MM.1S (cell line): ENCODE measurements at regions not wholly inside any gene's neighbourhood (a gene's known extent, or its start where the extent isn't known, plus 50 kb on each side); places are given as distances from the start of the nearest gene placed in this dataset.

Source experiments
- DNase-seq: peaks from one replicate; pipeline ENCODE4 v3.0.0-alpha.2; 2015
- H2AFZ ChIP-seq: fragments of 300-600 bp; sonication (generic); 2 replicates; pipeline ENCODE4 v1.6.0; 2016; ENCODE audit warnings: antibody characterized with exemption, low read length
- H3F3A ChIP-seq: fragments of 300-600 bp; sonication (generic); 2 replicates; pipeline ENCODE4 v1.6.1; 2016; ENCODE audit warnings: mild to moderate bottlenecking, antibody characterized with exemption, low read length, moderate library complexity, mixed read lengths; ENCODE audit not compliant: insufficient read depth
- H3K27ac ChIP-seq: fragments of 300-600 bp; sonication (generic); 2 replicates; pipeline ENCODE4 v1.5.1; 2016; ENCODE audit warnings: mild to moderate bottlenecking, low read length
- H3K27me3 ChIP-seq: fragments of 300-600 bp; sonication (generic); replicated peaks from 2 replicates; pipeline ENCODE4 v1.6.0; 2016; ENCODE audit warnings: low read length; ENCODE audit not compliant: insufficient read depth
- H3K36me3 ChIP-seq: fragments of 300-600 bp; sonication (generic); replicated peaks from 2 replicates; pipeline ENCODE4 v1.6.1; 2016; ENCODE audit warnings: mild to moderate bottlenecking, low read length, mixed read lengths; ENCODE audit not compliant: insufficient read depth
- H3K4me1 ChIP-seq: fragments of 300-600 bp; sonication (generic); 2 replicates; pipeline ENCODE4 v1.6.1; 2016; ENCODE audit warnings: low read length, mixed read lengths
- H3K4me2 ChIP-seq: fragments of 300-600 bp; sonication (generic); 2 replicates; pipeline ENCODE4 v1.6.0; 2016; ENCODE audit warnings: low read depth, low read length
- H3K4me3 ChIP-seq: fragments of 300-600 bp; sonication (generic); 2 replicates; pipeline ENCODE4 v1.5.1; 2016; ENCODE audit warnings: low read length, mixed read lengths
- H3K79me2 ChIP-seq: fragments of 300-600 bp; sonication (generic); 2 replicates; pipeline ENCODE4 v1.6.1; 2016; ENCODE audit warnings: mixed run types, low read length, mixed read lengths
- H3K9ac ChIP-seq: fragments of 300-600 bp; sonication (generic); 2 replicates; pipeline ENCODE4 v1.6.1; 2016; ENCODE audit warnings: low read length, mixed read lengths
- H3K9me2 ChIP-seq: fragments of 300-600 bp; sonication (generic); replicated peaks from 2 replicates; pipeline ENCODE4 v1.6.1; 2016; ENCODE audit warnings: mild to moderate bottlenecking, low read length, mixed read lengths; ENCODE audit not compliant: insufficient read depth
- H3K9me3 ChIP-seq: fragments of 300-600 bp; sonication (generic); replicated peaks from 2 replicates; pipeline ENCODE4 v1.6.1; 2016; ENCODE audit warnings: mild to moderate bottlenecking, low read length, mixed read lengths; ENCODE audit not compliant: insufficient read depth
- H4K20me1 ChIP-seq: fragments of 300-600 bp; sonication (generic); 2 replicates; pipeline ENCODE4 v1.6.1; 2016; ENCODE audit warnings: mild to moderate bottlenecking, low read length, moderate library complexity, mixed read lengths; ENCODE audit not compliant: insufficient read depth
- EZH2 ChIP-seq: fragments of 300-600 bp; sonication (generic); optimal IDR thresholded peaks from 2 replicates; pipeline ENCODE3; 2017; ENCODE audit warnings: low read depth, mild to moderate bottlenecking, antibody characterized with exemption, low read length, mixed read lengths
- EZH2phosphoT487 ChIP-seq: fragments of 300-600 bp; sonication (generic); IDR thresholded peaks from 2 replicates; pipeline ENCODE4 v1.6.1; 2018; ENCODE audit warnings: antibody characterized with exemption, low read length
- TF ChIP-seq, protein P1 (sequence below): fragments of 300-600 bp; sonication (generic); IDR thresholded peaks from 2 replicates; pipeline ENCODE4 v1.5.1; 2016; ENCODE audit warnings: antibody characterized with exemption, low read length, mixed read lengths

DNA sequence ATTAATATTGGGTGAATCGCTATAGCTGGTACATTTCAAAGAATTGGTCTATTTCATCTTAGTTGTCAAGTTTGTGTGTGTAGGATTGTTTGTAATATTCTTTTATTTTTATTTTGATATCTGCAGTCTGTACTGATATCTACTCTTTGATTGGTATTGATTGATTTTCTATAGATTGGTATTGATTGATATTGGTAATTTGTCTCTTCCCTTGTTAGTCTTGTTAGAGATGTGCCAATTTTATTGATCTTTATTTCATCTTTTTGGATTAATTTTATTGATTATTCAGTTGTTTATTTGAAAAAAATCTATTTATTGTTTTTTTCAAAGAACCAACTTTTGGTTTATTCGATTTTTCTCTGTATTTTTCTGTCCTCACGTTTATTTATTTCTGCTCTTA is 61.4 kb downstream of the TM2D3 start:
- no peaks in the 10 kb centered on the region for H3K4me1 ChIP-seq
- no peaks in the 10 kb centered on the region for H3K9me2 ChIP-seq
- H3K9me3 ChIP-seq, result no peaks in the 10 kb centered on the region
- H2AFZ ChIP-seq, result no peak overlapping the region
- no peak overlapping the region for H3K4me2 ChIP-seq
- H3K27ac ChIP-seq, result no peak overlapping the region
- no peaks in the 10 kb centered on the region for H3K27me3 ChIP-seq
- H3K79me2 ChIP-seq, result no peaks in the 10 kb centered on the region
- no peaks in the 10 kb centered on the region for H3K36me3 ChIP-seq
- DNase-seq, result no peak
- no peak overlapping the region for H3K9ac ChIP-seq
- no peak overlapping the region for H3K4me3 ChIP-seq
- no peaks in the 10 kb centered on the region for H4K20me1 ChIP-seq
- TF ChIP-seq EZH2 (no peak), EZH2phosphoT487 (no peak)
- H3F3A ChIP-seq, result no peaks in the 10 kb centered on the region

- Histone ChIP-seq H3K9ac (no peak overlapping the region), H4K20me1 (no peaks in the 10 kb centered on the region), H3K9me3 (no peaks in the 10 kb centered on the region), H3K4me3 (no peak overlapping the region), H3K27ac (no peak overlapping the region), H3K27me3 (no peaks in the 10 kb centered on the region), H2AFZ (no peak overlapping the region), H3K79me2 (no peaks in the 10 kb centered on the region), H3K9me2 (no peaks in the 10 kb centered on the region), H3K4me2 (no peak overlapping the region), H3F3A (no peaks in the 10 kb centered on the region), H3K36me3 (no peaks in the 10 kb centered on the region), H3K4me1 (no peaks in the 10 kb centered on the region)
- TF ChIP-seq, protein P1, sequence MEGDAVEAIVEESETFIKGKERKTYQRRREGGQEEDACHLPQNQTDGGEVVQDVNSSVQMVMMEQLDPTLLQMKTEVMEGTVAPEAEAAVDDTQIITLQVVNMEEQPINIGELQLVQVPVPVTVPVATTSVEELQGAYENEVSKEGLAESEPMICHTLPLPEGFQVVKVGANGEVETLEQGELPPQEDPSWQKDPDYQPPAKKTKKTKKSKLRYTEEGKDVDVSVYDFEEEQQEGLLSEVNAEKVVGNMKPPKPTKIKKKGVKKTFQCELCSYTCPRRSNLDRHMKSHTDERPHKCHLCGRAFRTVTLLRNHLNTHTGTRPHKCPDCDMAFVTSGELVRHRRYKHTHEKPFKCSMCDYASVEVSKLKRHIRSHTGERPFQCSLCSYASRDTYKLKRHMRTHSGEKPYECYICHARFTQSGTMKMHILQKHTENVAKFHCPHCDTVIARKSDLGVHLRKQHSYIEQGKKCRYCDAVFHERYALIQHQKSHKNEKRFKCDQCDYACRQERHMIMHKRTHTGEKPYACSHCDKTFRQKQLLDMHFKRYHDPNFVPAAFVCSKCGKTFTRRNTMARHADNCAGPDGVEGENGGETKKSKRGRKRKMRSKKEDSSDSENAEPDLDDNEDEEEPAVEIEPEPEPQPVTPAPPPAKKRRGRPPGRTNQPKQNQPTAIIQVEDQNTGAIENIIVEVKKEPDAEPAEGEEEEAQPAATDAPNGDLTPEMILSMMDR, result no peak
- no peak for TF ChIP-seq EZH2phosphoT487
- no peak for TF ChIP-seq EZH2
- DNase-seq, result no peak
Measured at GRCh38 chr15:101583284-101583683, 68.9 kb downstream of the TM2D3 start.

DNA sequence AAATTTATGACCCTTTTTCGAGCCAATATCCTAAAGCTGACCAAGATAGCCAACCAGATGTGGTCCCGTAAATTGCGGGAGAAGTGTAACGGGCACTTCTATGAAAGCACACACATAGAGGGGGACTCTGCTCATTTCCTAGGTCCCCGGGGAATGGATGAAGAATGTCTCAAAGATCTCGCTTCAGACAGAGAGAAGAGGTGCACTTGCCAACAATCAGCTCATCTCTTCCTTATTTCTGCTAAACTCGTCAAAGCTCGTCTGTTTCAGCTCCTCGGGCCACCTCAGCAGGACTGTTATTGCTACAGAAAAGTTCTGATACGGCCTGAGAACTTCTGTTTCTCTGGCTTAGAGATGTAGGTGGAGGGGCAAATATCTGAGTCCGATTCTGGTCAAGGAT is 71.8 kb downstream of the TM2D3 start:
- Histone ChIP-seq H3K9me2 (no peaks in the 10 kb centered on the region), H3K27ac (no peak overlapping the region), H3K79me2 (no peaks in the 10 kb centered on the region), H3K9ac (no peak overlapping the region), H3K27me3 (no peaks in the 10 kb centered on the region), H4K20me1 (no peaks in the 10 kb centered on the region), H2AFZ (no peak overlapping the region), H3F3A (no peaks in the 10 kb centered on the region), H3K4me3 (no peak overlapping the region), H3K4me1 (no peaks in the 10 kb centered on the region), H3K9me3 (no peaks in the 10 kb centered on the region), H3K4me2 (no peak overlapping the region), H3K36me3 (no peaks in the 10 kb centered on the region)
- TF ChIP-seq EZH2phosphoT487 (no peak), EZH2 (no peak)
- TF ChIP-seq, protein P1, result no peak
- no peak for DNase-seq

DNA sequence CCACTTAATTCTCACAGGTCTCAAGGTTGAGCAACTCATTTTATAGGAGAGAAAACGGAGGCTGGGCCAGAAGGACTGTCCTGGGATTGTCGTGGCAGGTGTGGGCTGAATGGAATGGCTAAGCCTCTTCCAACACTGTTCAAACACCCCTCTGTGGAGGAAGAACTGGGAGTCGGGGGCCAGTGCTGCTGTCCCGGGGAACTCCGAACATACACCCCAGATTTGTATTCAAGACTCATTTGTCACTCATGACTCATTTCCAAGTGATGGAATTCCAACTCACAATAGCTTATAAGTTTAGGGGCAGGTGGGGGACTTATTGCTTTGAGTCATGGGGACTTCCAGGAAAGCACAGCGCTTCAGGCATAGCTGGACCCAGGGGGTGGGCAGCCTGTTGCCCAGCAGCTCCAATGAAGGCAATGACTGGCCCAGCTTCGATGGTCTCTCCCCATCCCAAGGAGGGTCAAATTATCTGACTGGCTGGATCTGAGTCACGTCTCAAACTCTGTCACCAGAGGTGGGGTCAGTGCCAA is 72.5 kb downstream of the TM2D3 start:
- Histone ChIP-seq H3K9me2 (no peaks in the 10 kb centered on the region), H3K27me3 (no peaks in the 10 kb centered on the region), H4K20me1 (no peaks in the 10 kb centered on the region), H3K79me2 (no peaks in the 10 kb centered on the region), H3K4me1 (no peaks in the 10 kb centered on the region), H3K4me3 (no peak overlapping the region), H3K4me2 (no peak overlapping the region), H2AFZ (no peak overlapping the region), H3K27ac (no peak overlapping the region), H3K36me3 (no peaks in the 10 kb centered on the region), H3K9me3 (no peaks in the 10 kb centered on the region), H3F3A (no peaks in the 10 kb centered on the region), H3K9ac (no peak overlapping the region)
- DNase-seq, result no peak
- TF ChIP-seq EZH2 (no peak), EZH2phosphoT487 (no peak)
- TF ChIP-seq, protein P1, result no peak
